ENCODE measurements at regions not wholly inside any gene's neighbourhood (a gene's known extent, or its start where the extent isn't known, plus 50 kb on each side); places are given as distances from the start of the nearest gene placed in this dataset.

GRCh38 chr5:107254902-107255234, 415.9 kb downstream of the EFNA5 start:
- no peaks in the 10 kb centered on the region for H3K9me1 ChIP-seq (replicated peaks; ENCODE audit: control insufficient read depth, extremely low read depth, insufficient read depth, low read length)
- H3K79me2 ChIP-seq (ENCODE audit: control insufficient read depth, insufficient read depth, low read length): no peaks in the 10 kb centered on the region
- CTCF ChIA-PET: interaction anchor here (2.0 kb wide), 1 partner anchor 318 kb away, joined by 15 read pairs; no protein-coding TSS in a partner anchor
- dilution Hi-C loops (cut with MboI; ENCODE audit: extremely low pct_ligation_motif_present, low sequenced_read_pairs) (no loop called here), intact Hi-C loops (cut with micrococcal nuclease) (no loop called here)
- no peak overlapping the region for H3K9ac ChIP-seq (replicated peaks; ENCODE audit: extremely low read depth, insufficient read depth, low read length)
- no peaks in the 10 kb centered on the region for H3K9me3 ChIP-seq (replicated peaks; ENCODE audit: control insufficient read depth, insufficient read depth, low read length)
- POLR2A ChIA-PET: no interaction called here
- no peaks in the 10 kb centered on the region for H3K4me1 ChIP-seq (ENCODE audit: control insufficient read depth, extremely low read depth, insufficient read depth, low read length)
- H2AFZ ChIP-seq (ENCODE audit: low read depth, low read length): no peak overlapping the region
- DNase-seq (ENCODE audit: low read depth, low spot score): no peak
- TF ChIP-seq POLR2A (IDR thresholded peaks at IDR 0.05; ENCODE audit: low read depth, low read length): no peak
- TF ChIP-seq MYC (IDR thresholded peaks at IDR 0.05; ENCODE audit: low read depth, low read length): no peak
- no peak for TF ChIP-seq EZH2 (IDR thresholded peaks at IDR 0.05; ENCODE audit: borderline replicate concordance, low read depth, low read length, severe bottlenecking)
- no peak for TF ChIP-seq FOS (IDR thresholded peaks at IDR 0.05; ENCODE audit: borderline replicate concordance, insufficient read depth, low read length)
- no peak for TF ChIP-seq MAX (IDR thresholded peaks at IDR 0.05; ENCODE audit: insufficient read depth, insufficient read length)
- no peak for TF ChIP-seq CTCF (IDR thresholded peaks at IDR 0.05; ENCODE audit: extremely low read depth in 1 of 2, insufficient read depth in 1 of 2, low read depth in 1 of 2, low read length in 2 of 2)
- TF ChIP-seq POLR2AphosphoS5 (IDR thresholded peaks at IDR 0.05; ENCODE audit: insufficient read depth, low read depth, low read length): no peak
- TF ChIP-seq JUN (IDR thresholded peaks at IDR 0.05; ENCODE audit: borderline replicate concordance, insufficient read depth, insufficient read length, low read depth): no peak
- no peak for TF ChIP-seq GATA2 (IDR thresholded peaks at IDR 0.05; ENCODE audit: insufficient read depth, insufficient read length, low read depth, low read length)
- H3K36me3 ChIP-seq (ENCODE audit: control insufficient read depth in 2 of 2, extremely low read depth in 1 of 2, insufficient read depth in 2 of 2, low read length in 2 of 2): no peaks in the 10 kb centered on the region
- H3K27me3 ChIP-seq (ENCODE audit: control insufficient read depth in 2 of 2, insufficient read depth in 2 of 2, low read length in 2 of 2): no peaks in the 10 kb centered on the region
- no peak overlapping the region for H3K27ac ChIP-seq (ENCODE audit: insufficient read depth, low read depth, low read length)
- no peak overlapping the region for H3K4me2 ChIP-seq (ENCODE audit: insufficient read depth, low read length)
- no peaks in the 10 kb centered on the region for H4K20me1 ChIP-seq (replicated peaks; ENCODE audit: control insufficient read depth, extremely low read depth, insufficient read depth, low read length)
- no peak overlapping the region for H3K4me3 ChIP-seq (replicated peaks in 1 of 3; ENCODE audit: insufficient read depth in 1 of 3, low read depth in 1 of 3, low read length in 3 of 3)
- no peak for FAIRE-seq
- BruUV-seq (replicated peaks): no TSS peak

Data from endothelial cell of umbilical vein (primary cell).